WTC11 (cell line): ENCODE measurements at regions not wholly inside any gene's neighbourhood (a gene's known extent, or its start where the extent isn't known, plus 50 kb on each side); places are given as distances from the start of the nearest gene placed in this dataset.

Source experiments
- ATAC-seq: fragments of 200-7000 bp; cut with Tn5 transposase; 2 replicates; pipeline ENCODE4 v1.10.0; 2021; ENCODE audit warnings: mild to moderate bottlenecking, moderate library complexity
- CTCF ChIA-PET: fragments of 300-600 bp; sonication (Branson Sonifier 250); formaldehyde crosslinking; loops from one replicate; lab custom pipeline; 2021; ENCODE audit warnings: antibody characterized with exemption; lab: Charles Lee
- POLR2A ChIA-PET: fragments of 350-600 bp; sonication (Branson Sonifier 250); formaldehyde crosslinking; loops from one replicate; lab custom pipeline; 2021; ENCODE audit warnings: antibody characterized with exemption; lab: Charles Lee
- DNase-seq: peaks from one replicate; pipeline ENCODE4 v3.0.0; 2021; ENCODE audit warnings: low spot score
- H3K27ac Mint-ChIP-seq: 2 replicates; pipeline ENCODE4 v1.8.0; 2021; ENCODE audit warnings: mixed read lengths
- H3K27me3 Mint-ChIP-seq: 2 replicates; pipeline ENCODE4 v1.8.0; 2021; ENCODE audit warnings: low read depth, mild to moderate bottlenecking, moderate library complexity, mixed read lengths
- H3K36me3 Mint-ChIP-seq: 2 replicates; pipeline ENCODE4 v1.8.0; 2021; ENCODE audit warnings: mixed read lengths
- H3K4me1 Mint-ChIP-seq: 2 replicates; pipeline ENCODE4 v1.8.0; 2022; ENCODE audit warnings: mixed read lengths
- H3K4me3 Mint-ChIP-seq: 2 replicates; pipeline ENCODE4 v1.8.0; 2021; ENCODE audit warnings: mild to moderate bottlenecking, moderate library complexity, mixed read lengths
- H3K9me3 Mint-ChIP-seq: 2 replicates; pipeline ENCODE4 v1.8.0; 2021; ENCODE audit warnings: mixed read lengths
- ATF1 ChIP-seq: sonication (generic); formaldehyde crosslinking; IDR thresholded peaks from 2 replicates; pipeline ENCODE4 v1.8.1; 2023; ENCODE audit warnings: mild to moderate bottlenecking, moderate library complexity, missing genetic modification reagents
- CREB1 ChIP-seq: sonication (generic); formaldehyde crosslinking; IDR thresholded peaks from 2 replicates; pipeline ENCODE4 v1.8.0; 2023; ENCODE audit warnings: mild to moderate bottlenecking, missing genetic modification reagents
- ELF4 ChIP-seq: sonication (generic); formaldehyde crosslinking; IDR thresholded peaks from 2 replicates; pipeline ENCODE4 v1.8.1; 2022; ENCODE audit warnings: low read depth, mild to moderate bottlenecking, moderate library complexity, missing genetic modification reagents
- ESRRA ChIP-seq: sonication (generic); formaldehyde crosslinking; IDR thresholded peaks from 2 replicates; pipeline ENCODE4 v1.8.1; 2022; ENCODE audit warnings: mild to moderate bottlenecking, missing genetic modification reagents, borderline replicate concordance
- FOXP1 ChIP-seq: sonication (generic); formaldehyde crosslinking; IDR thresholded peaks from 2 replicates; pipeline ENCODE4 v1.8.0; 2022; ENCODE audit warnings: missing genetic modification reagents, mild to moderate bottlenecking, moderate library complexity, borderline replicate concordance
- GRHL2 ChIP-seq: fragments of 250-450 bp; sonication (Bioruptor Pico); IDR thresholded peaks from 2 replicates; pipeline ENCODE4 v1.8.0; 2022; ENCODE audit warnings: mild to moderate bottlenecking, moderate library complexity; ENCODE audit not compliant: insufficient replicate concordance, severe bottlenecking
- MXD4 ChIP-seq: fragments of 250-450 bp; sonication (Bioruptor Pico); IDR thresholded peaks from 2 replicates; pipeline ENCODE4 v1.8.0; 2021; ENCODE audit warnings: mild to moderate bottlenecking, moderate library complexity, borderline replicate concordance
- NR3C1 ChIP-seq: sonication (generic); formaldehyde crosslinking; conservative IDR thresholded peaks from 2 replicates; pipeline ENCODE4 v1.8.1; 2023; ENCODE audit warnings: low read depth, mild to moderate bottlenecking, missing genetic modification reagents
- OVOL2 ChIP-seq: fragments of 250-450 bp; sonication (Bioruptor Pico); IDR thresholded peaks from 2 replicates; pipeline ENCODE4 v1.9.0; 2021; ENCODE audit warnings: mild to moderate bottlenecking, borderline replicate concordance
- SMAD4 ChIP-seq: sonication (generic); formaldehyde crosslinking; IDR thresholded peaks from 2 replicates; pipeline ENCODE4 v1.8.0; 2022; ENCODE audit warnings: mild to moderate bottlenecking, missing genetic modification reagents
- TP53 ChIP-seq: sonication (generic); formaldehyde crosslinking; IDR thresholded peaks from 2 replicates; pipeline ENCODE4 v1.8.1; 2023; ENCODE audit warnings: mild to moderate bottlenecking, missing genetic modification reagents
- ZNF232 ChIP-seq: sonication (generic); formaldehyde crosslinking; IDR thresholded peaks from 2 replicates; pipeline ENCODE4 v1.8.0; 2022; ENCODE audit warnings: mild to moderate bottlenecking, missing genetic modification reagents
- TF ChIP-seq, protein P1 (sequence below): sonication (generic); formaldehyde crosslinking; IDR thresholded peaks from 2 replicates; pipeline ENCODE4 v1.8.1; 2022; ENCODE audit warnings: missing genetic modification reagents, borderline replicate concordance
- TF ChIP-seq, protein P2 (sequence below): sonication (generic); formaldehyde crosslinking; IDR thresholded peaks from 2 replicates; pipeline ENCODE4 v1.8.1; 2022; ENCODE audit warnings: mild to moderate bottlenecking, moderate library complexity, missing genetic modification reagents
- TF ChIP-seq, protein P3 (sequence below): fragments of 200-600 bp; IDR thresholded peaks from 2 replicates; pipeline ENCODE4 v1.8.0; 2022; ENCODE audit warnings: antibody characterized with exemption
- TF ChIP-seq, protein P4 (sequence below): sonication (generic); formaldehyde crosslinking; IDR thresholded peaks from 2 replicates; pipeline ENCODE4 v1.8.1; 2023; ENCODE audit warnings: mild to moderate bottlenecking, missing genetic modification reagents
- TF ChIP-seq, protein P5 (sequence below): sonication (generic); formaldehyde crosslinking; IDR thresholded peaks from 2 replicates; pipeline ENCODE4 v1.8.1; 2023; ENCODE audit warnings: mild to moderate bottlenecking, missing genetic modification reagents, moderate library complexity

DNA sequence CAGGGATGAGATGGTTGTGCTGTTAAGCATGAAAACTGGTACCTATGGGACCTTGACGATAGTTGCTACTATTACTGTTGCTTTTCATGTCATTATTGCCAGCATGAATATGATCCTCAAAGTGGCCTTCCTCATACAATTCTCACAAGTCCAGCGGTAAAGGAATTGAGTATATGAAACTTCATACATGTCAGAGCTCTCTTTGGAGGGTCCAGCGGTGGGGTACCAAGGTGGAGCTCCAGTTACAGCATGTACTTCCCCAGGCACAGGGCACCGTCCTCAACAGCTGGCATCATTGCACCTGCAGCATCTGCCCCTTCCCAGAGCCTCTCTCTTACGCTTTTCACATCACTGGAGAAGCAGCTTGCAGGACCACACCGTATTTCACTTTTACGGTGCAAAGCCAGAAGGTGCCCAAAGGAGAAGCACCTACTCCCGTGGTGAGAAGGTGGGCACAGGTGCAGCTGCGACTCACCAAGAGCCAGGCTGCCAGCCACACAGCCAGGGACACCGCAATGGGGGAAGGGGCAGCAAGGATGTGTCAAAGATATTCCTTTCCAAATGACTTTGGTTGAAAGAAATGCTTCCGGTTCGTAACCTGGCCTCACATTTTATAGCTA is 166.4 kb upstream of the IRF2BP2 start:
- no peak for TF ChIP-seq CREB1 (CRISPR knock-in tag)
- no peaks in the 10 kb centered on the region; the same call in 1 of the 2 replicates for H3K27me3 Mint-ChIP-seq
- peaks cover 16% of the 10 kb centered on the region for H3K4me1 Mint-ChIP-seq
- ChIA-PET POLR2A (no interaction called here), CTCF (no interaction called here)
- ATAC-seq (no peak), DNase-seq (no peak)
- H3K9me3 Mint-ChIP-seq = peaks cover 7% of the 10 kb centered on the region; the same call in 1 of the 2 replicates
- no peak overlapping the region for H3K4me3 Mint-ChIP-seq
- no peak overlapping the region for H3K27ac Mint-ChIP-seq
- H3K36me3 Mint-ChIP-seq = peaks cover 3% of the 10 kb centered on the region; the same call in 1 of the 2 replicates

DNA sequence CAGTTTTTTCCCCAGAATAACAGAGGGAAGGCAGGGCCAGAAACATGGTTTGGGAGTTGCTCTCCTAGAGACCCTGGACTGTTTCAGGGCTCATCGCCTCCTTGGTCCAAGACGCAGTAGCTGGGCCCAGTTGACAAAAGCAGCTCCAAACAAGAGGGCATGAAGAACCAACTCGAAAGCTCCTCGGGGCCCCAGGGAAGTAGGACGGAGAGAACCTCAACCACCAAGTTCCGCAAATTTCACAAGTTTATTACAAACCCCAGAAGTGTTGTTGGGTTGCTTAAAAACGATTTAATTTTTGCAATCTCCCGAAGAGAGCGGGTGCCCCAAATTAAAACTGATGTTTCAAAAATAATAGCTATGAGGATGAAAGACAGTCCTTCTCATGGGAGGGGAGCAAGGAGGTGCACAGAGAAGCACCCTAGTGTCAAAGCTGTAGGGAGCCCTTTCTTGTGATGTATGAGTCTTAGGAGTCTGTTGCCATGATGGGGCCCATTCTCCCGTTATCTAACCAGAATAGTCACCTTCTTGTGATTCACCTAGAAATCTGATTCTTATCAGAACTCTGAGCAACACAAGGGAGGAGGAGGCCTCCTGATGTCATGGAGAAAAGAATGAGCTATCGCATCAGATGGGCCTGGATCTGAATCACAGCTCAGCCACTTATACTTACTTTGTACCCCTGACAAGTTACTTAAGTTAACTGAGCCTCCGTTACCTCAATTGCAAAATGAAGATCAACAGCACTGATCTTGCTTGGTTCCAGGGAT is 165.7 kb upstream of the IRF2BP2 start:
- Mint-ChIP-seq H3K9me3 (peaks cover 7% of the 10 kb centered on the region; the same call in 1 of the 2 replicates), H3K27me3 (no peaks in the 10 kb centered on the region; the same call in 1 of the 2 replicates), H3K36me3 (peaks cover 3% of the 10 kb centered on the region; the same call in 1 of the 2 replicates), H3K4me1 (peaks cover 23% of the 10 kb centered on the region), H3K4me3 (no peak overlapping the region), H3K27ac (no peak overlapping the region)
- ATAC-seq (no peak), DNase-seq (no peak)
- ChIA-PET POLR2A (no interaction called here), CTCF (no interaction called here)
- TF ChIP-seq ELF4 (CRISPR knock-in tag) = no peak
- no peak for TF ChIP-seq ATF1 (CRISPR knock-in tag)
- TF ChIP-seq OVOL2 (CRISPR knock-in tag) = no peak
- no peak for TF ChIP-seq TP53 (CRISPR knock-in tag)
- TF ChIP-seq, protein P1, sequence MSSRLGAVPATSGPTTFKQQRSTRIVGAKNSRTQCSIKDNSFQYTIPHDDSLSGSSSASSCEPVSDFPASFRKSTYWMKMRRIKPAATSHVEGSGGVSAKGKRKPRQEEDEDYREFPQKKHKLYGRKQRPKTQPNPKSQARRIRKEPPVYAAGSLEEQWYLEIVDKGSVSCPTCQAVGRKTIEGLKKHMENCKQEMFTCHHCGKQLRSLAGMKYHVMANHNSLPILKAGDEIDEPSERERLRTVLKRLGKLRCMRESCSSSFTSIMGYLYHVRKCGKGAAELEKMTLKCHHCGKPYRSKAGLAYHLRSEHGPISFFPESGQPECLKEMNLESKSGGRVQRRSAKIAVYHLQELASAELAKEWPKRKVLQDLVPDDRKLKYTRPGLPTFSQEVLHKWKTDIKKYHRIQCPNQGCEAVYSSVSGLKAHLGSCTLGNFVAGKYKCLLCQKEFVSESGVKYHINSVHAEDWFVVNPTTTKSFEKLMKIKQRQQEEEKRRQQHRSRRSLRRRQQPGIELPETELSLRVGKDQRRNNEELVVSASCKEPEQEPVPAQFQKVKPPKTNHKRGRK (CRISPR knock-in tag) = no peak
- TF ChIP-seq, protein P2, sequence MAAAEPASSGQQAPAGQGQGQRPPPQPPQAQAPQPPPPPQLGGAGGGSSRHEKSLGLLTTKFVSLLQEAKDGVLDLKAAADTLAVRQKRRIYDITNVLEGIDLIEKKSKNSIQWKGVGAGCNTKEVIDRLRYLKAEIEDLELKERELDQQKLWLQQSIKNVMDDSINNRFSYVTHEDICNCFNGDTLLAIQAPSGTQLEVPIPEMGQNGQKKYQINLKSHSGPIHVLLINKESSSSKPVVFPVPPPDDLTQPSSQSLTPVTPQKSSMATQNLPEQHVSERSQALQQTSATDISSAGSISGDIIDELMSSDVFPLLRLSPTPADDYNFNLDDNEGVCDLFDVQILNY (CRISPR knock-in tag) = no peak
- no peak for TF ChIP-seq MXD4 (CRISPR knock-in tag)
- no peak for TF ChIP-seq FOXP1 (CRISPR knock-in tag)
- TF ChIP-seq, protein P3, sequence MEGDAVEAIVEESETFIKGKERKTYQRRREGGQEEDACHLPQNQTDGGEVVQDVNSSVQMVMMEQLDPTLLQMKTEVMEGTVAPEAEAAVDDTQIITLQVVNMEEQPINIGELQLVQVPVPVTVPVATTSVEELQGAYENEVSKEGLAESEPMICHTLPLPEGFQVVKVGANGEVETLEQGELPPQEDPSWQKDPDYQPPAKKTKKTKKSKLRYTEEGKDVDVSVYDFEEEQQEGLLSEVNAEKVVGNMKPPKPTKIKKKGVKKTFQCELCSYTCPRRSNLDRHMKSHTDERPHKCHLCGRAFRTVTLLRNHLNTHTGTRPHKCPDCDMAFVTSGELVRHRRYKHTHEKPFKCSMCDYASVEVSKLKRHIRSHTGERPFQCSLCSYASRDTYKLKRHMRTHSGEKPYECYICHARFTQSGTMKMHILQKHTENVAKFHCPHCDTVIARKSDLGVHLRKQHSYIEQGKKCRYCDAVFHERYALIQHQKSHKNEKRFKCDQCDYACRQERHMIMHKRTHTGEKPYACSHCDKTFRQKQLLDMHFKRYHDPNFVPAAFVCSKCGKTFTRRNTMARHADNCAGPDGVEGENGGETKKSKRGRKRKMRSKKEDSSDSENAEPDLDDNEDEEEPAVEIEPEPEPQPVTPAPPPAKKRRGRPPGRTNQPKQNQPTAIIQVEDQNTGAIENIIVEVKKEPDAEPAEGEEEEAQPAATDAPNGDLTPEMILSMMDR = no peak
- TF ChIP-seq ZNF232 (CRISPR knock-in tag) = no peak
- TF ChIP-seq GRHL2 (CRISPR knock-in tag) = no peak
- no peak for TF ChIP-seq NR3C1
- TF ChIP-seq, protein P4, sequence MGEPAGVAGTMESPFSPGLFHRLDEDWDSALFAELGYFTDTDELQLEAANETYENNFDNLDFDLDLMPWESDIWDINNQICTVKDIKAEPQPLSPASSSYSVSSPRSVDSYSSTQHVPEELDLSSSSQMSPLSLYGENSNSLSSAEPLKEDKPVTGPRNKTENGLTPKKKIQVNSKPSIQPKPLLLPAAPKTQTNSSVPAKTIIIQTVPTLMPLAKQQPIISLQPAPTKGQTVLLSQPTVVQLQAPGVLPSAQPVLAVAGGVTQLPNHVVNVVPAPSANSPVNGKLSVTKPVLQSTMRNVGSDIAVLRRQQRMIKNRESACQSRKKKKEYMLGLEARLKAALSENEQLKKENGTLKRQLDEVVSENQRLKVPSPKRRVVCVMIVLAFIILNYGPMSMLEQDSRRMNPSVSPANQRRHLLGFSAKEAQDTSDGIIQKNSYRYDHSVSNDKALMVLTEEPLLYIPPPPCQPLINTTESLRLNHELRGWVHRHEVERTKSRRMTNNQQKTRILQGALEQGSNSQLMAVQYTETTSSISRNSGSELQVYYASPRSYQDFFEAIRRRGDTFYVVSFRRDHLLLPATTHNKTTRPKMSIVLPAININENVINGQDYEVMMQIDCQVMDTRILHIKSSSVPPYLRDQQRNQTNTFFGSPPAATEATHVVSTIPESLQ = no peak
- no peak for TF ChIP-seq SMAD4 (CRISPR knock-in tag)
- TF ChIP-seq, protein P5, sequence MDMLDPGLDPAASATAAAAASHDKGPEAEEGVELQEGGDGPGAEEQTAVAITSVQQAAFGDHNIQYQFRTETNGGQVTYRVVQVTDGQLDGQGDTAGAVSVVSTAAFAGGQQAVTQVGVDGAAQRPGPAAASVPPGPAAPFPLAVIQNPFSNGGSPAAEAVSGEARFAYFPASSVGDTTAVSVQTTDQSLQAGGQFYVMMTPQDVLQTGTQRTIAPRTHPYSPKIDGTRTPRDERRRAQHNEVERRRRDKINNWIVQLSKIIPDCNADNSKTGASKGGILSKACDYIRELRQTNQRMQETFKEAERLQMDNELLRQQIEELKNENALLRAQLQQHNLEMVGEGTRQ (CRISPR knock-in tag) = no peak
- TF ChIP-seq ESRRA (CRISPR knock-in tag) = no peak
